Transverse colon (tissue), 4 donors: ENCODE measurements at regions not wholly inside any gene's neighbourhood (a gene's known extent, or its start where the extent isn't known, plus 50 kb on each side); places are given as distances from the start of the nearest gene placed in this dataset.

Source experiments
- DNase-seq: peaks from one replicate; pipeline ENCODE4 v3.0.0-alpha.2; 2019
- H3K27ac ChIP-seq, 4 donors: fragments of 200-600 bp; sonication (generic); 2 replicates each; pipeline ENCODE4 v1.5.1; 2016 to 2018; ENCODE audit warnings: inconsistent platforms in 4 of 4
- H3K27me3 ChIP-seq: fragments of 200-600 bp; sonication (generic); 2 replicates; pipeline ENCODE4 v1.5.1; 2017; ENCODE audit warnings: inconsistent platforms
- H3K36me3 ChIP-seq, 4 donors: fragments of 200-600 bp; sonication (generic); 2 replicates each; pipeline ENCODE4 v1.5.1; 2017 to 2019; ENCODE audit warnings: inconsistent platforms in 4 of 4
- H3K4me1 ChIP-seq, 4 donors: fragments of 200-600 bp; sonication (generic); 2 replicates each; pipeline ENCODE4 v1.5.1; 2017 to 2020; ENCODE audit warnings: inconsistent platforms in 4 of 4
- H3K4me3 ChIP-seq, 4 donors: fragments of 200-600 bp; sonication (generic); 1 replicate in 1 of 4; 2 replicates in 3 of 4; pipeline versions ENCODE4 v1.5.1 to v1.6.1; 2017 to 2019; ENCODE audit warnings: inconsistent platforms in 4 of 4
- H3K9me3 ChIP-seq, 2 donors: fragments of 200-600 bp; sonication (generic); 2 replicates each; pipeline ENCODE4 v1.5.1; 2017 to 2019; ENCODE audit warnings: inconsistent platforms in 2 of 2
- CTCF ChIP-seq, 5 experiments: fragments of 200-600 bp in 3 of 5; fragments of 450-650 bp in 2 of 5; sonication (generic) in 3 of 5; IDR thresholded peaks; 1 replicate in 2 of 5; 2 replicates in 3 of 5; pipeline ENCODE4 v1.5.1; 2016 to 2017; ENCODE audit warnings: antibody characterized with exemption in 5 of 5, inconsistent platforms in 3 of 5, mild to moderate bottlenecking in 2 of 5, moderate library complexity in 1 of 5
- EP300 ChIP-seq: sonication (generic); formaldehyde crosslinking; IDR thresholded peaks from one replicate; pipeline ENCODE4 v1.6.1; 2017; ENCODE audit warnings: antibody characterized with exemption, low read depth
- POLR2A ChIP-seq: fragments of 450-650 bp; IDR thresholded peaks from one replicate; pipeline ENCODE4 v1.6.1; 2016; ENCODE audit warnings: antibody characterized with exemption, mild to moderate bottlenecking, moderate library complexity
- POLR2AphosphoS5 ChIP-seq, 3 donors: sonication (generic); formaldehyde crosslinking; IDR thresholded peaks; one replicate each; pipeline ENCODE4 v1.6.1; 2016; ENCODE audit warnings: antibody characterized with exemption in 3 of 3
- WGBS, 2 donors: methylation state at CpG; one replicate each; pipeline ENCODE4 v1.1.5; 2018; ENCODE audit warnings: low coverage in 1 of 2; 5-methylcytosine and 5-hydroxymethylcytosine counted together
- in situ Hi-C, 4 donors: fragments of 200-750 bp; cut with MboI; loops; one replicate each; pipeline versions ENCODE4 v1.15.0 to v1.15.1; 2017; ENCODE audit warnings: low sequenced_read_pairs in 3 of 4, low pct_ligation_motif_present in 1 of 4, low pct_unique_long_range_greater_than_20kb in 1 of 4
- intact Hi-C: fragments of 100-400 bp; cut with DNase I; formaldehyde crosslinking; loops from one replicate; pipeline ENCODE4 v1.15.1; 2023; ENCODE audit warnings: low total_unique reads

DNA sequence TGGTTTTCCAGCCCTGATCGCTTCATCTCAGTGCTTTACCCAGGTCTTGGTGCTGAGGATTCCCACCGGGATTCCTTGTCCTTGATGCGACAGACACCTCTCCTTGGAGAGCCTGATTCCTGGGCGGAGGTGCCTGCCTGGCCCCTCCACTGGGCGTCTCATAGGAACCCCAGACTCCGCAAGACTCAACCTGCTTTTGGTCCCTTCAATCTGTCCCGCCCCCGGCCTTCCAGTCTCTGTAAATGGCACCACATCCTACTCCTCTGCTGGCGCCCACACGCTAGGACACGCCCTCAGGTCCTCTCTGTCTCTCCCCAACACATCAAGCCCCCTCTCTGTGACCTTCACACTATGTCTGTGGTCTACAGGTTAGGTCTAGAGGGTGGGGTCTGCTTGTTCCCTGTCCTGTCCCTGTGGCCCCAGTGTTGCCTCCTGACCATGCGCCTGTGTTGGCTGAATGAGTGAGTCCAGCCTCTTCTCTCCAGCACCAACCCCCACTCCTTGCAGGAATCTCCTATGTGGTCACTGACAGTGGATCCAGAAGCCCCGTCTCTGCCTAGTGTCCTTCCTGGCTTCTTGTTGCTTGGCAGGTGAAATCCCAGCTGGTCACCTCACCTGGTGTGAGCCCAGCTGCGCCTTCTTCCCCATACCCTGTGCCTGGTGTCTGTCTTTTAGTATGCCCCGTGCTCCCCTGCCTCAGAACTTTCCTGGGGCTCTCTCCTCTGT is 119.7 kb upstream of the C1orf174 start:
- Histone ChIP-seq H3K36me3 (no peaks in the 10 kb centered on the region), H3K27ac (no peak overlapping the region), H3K9me3 (no peaks in the 10 kb centered on the region), H3K27me3 (no peaks in the 10 kb centered on the region), H3K4me3 (no peak overlapping the region), H3K4me1 (no peaks in the 10 kb centered on the region)
- no peak for TF ChIP-seq POLR2A
- TF ChIP-seq POLR2AphosphoS5 (IDR thresholded peaks at IDR 0.05): no peak
- TF ChIP-seq CTCF (IDR thresholded peaks at IDR 0.05): no peak
- TF ChIP-seq EP300: no peak
- in situ Hi-C loops: loop anchor here in 1 of 4 donors (10.0 kb wide), 1 partner anchor 55 kb away; no protein-coding TSS in a partner anchor
- WGBS, 2 donors: 83% methylated on average over 15 of the region's 15 CpGs; no CpG with 5 or more reads in 1 of the 2 donors
- intact Hi-C loops: no loop called here
- DNase-seq: no peak

GRCh38 chr1:4020449-4020848 is 120.4 kb upstream of the C1orf174 start:
- Histone ChIP-seq H3K36me3 (no peaks in the 10 kb centered on the region), H3K4me1 (no peaks in the 10 kb centered on the region), H3K9me3 (no peaks in the 10 kb centered on the region), H3K27ac (no peak overlapping the region), H3K27me3 (no peaks in the 10 kb centered on the region), H3K4me3 (no peak overlapping the region)
- intact Hi-C loops (no loop called here), in situ Hi-C loops (no loop called here)
- no peak for TF ChIP-seq EP300
- TF ChIP-seq POLR2AphosphoS5 (IDR thresholded peaks at IDR 0.05): no peak
- no peak for TF ChIP-seq CTCF (IDR thresholded peaks at IDR 0.05)
- no peak for TF ChIP-seq POLR2A
- WGBS, 2 donors: 40 to 61% methylated on average over 1 to 9 of the region's 9 CpGs
- DNase-seq: no peak

DNA sequence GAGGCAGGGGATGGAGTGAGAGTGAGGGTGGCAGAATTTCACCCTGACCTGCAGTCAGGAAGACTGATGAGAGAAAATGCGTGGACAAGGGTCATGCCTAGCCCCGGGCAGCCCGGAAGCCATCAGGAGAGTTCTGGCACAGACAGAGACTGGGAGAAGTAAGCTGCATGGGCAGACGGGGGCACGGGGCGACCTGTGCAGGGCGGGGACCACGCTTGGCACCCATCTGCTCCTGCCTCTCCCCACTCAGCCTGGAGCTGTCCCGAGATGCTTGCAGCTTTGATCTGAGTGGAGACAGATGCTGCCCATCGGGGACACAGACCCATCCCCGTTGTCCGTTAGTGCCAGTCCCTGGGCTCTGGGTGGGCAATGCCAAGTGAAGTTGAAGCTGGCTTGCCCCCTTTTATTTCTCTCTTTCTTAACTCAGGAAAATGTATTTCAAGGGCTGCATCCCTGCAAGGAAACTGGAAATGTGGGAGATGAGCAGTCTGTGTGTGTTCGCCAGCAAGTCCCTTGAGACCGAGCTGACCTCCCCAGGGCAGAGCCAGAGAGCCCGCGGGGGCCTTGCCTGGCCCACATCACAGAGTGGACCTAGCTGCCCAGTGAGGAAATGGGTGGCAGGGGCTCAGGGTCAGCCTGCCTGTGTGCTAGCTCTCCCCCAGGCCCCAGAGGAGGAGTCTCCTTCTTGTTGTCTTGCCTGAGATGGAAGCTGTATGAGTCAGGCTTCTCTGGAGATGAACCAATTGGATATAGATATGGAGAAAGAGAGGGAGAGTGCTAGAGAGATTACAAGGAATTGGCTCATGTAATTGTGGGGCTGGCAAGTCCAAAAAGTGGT is 121.3 kb upstream of the C1orf174 start:
- H3K36me3 ChIP-seq: no peaks in the 10 kb centered on the region
- in situ Hi-C loops (no loop called here), intact Hi-C loops (no loop called here)
- no peaks in the 10 kb centered on the region for H3K9me3 ChIP-seq
- no peak for DNase-seq
- no peak overlapping the region for H3K27ac ChIP-seq
- WGBS, 2 donors: 74 to 100% methylated on average over 1 to 16 of the region's 16 CpGs
- no peaks in the 10 kb centered on the region for H3K27me3 ChIP-seq
- TF ChIP-seq POLR2AphosphoS5 (IDR thresholded peaks at IDR 0.05) (no peak), EP300 (no peak), CTCF (IDR thresholded peaks at IDR 0.05) (no peak), POLR2A (no peak)
- no peak overlapping the region for H3K4me3 ChIP-seq
- H3K4me1 ChIP-seq: no peaks in the 10 kb centered on the region

GRCh38 chr1:4021974-4022268 is 121.8 kb upstream of the C1orf174 start:
- Histone ChIP-seq H3K36me3 (no peaks in the 10 kb centered on the region), H3K4me1 (no peaks in the 10 kb centered on the region), H3K9me3 (no peaks in the 10 kb centered on the region), H3K27ac (no peak overlapping the region), H3K4me3 (no peak overlapping the region), H3K27me3 (no peaks in the 10 kb centered on the region)
- intact Hi-C loops: no loop called here
- 57% methylated on average over 3 of the region's 3 CpGs; no CpG with 5 or more reads in 1 of the 2 donors for WGBS, 2 donors
- DNase-seq: no peak
- in situ Hi-C loops: no loop called here
- TF ChIP-seq EP300: no peak
- no peak for TF ChIP-seq POLR2A
- no peak for TF ChIP-seq CTCF (IDR thresholded peaks at IDR 0.05)
- TF ChIP-seq POLR2AphosphoS5 (IDR thresholded peaks at IDR 0.05): no peak
